H1 (cell line): ENCODE measurements at regions not wholly inside any gene's neighbourhood (a gene's known extent, or its start where the extent isn't known, plus 50 kb on each side); places are given as distances from the start of the nearest gene placed in this dataset.

ENCODE experiments used
- FOSL1 ChIP-seq: IDR thresholded peaks from 2 replicates; pipeline ENCODE4 v1.6.1; 2011; ENCODE audit warnings: mild to moderate bottlenecking, low read depth, low read length, moderate library complexity; ENCODE audit not compliant: insufficient read depth
- KDM1A ChIP-seq: fragments of 200-600, 300-600 bp; sonication (generic); IDR thresholded peaks from 2 replicates; pipeline ENCODE4 v1.7.1; 2016; ENCODE audit warnings: mild to moderate bottlenecking, low read length, borderline replicate concordance
- RAD21 ChIP-seq, 2 experiments: IDR thresholded peaks in 1 of 2; conservative IDR thresholded peaks in 1 of 2; 2 replicates each; pipeline ENCODE4 v1.6.1; 2011; ENCODE audit warnings: low read depth in 2 of 2, low read length in 2 of 2, improper control_type of control experiment in 1 of 2, inconsistent platforms in 1 of 2, mild to moderate bottlenecking in 1 of 2, moderate library complexity in 1 of 2
- SUZ12 ChIP-seq: fragments of 200-600 bp; sonication (generic); IDR thresholded peaks from 2 replicates; pipeline ENCODE4 v1.6.1; 2012; ENCODE audit warnings: mild to moderate bottlenecking, inconsistent platforms, low read length, moderate library complexity, mixed read lengths

DNA sequence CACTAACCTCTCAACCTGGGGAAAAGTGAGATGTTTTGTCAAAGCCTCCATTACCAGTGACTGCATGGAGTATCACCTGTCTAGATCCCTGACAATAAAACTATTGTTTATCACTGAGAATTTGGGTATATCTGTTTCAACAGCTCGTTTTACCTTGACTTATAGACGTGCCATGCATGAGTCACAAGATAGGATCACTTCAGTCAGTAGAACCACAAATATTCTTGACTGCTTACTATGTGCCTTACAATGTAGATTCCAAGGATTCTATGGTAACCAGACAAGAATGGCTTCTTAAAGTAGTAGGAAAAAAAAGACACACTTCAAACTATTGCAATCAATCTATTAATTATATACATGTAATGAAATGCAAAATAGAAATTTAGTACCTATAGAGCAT is 55.7 kb upstream of the GRM7 start:
- TF ChIP-seq RAD21 (IDR thresholded peaks at IDR 0.05 in 1 of 2, conservative IDR thresholded peaks at IDR 0.05 in 1 of 2; ENCODE audit: low read depth in 2 of 2, low read length in 2 of 2), result no peak
- TF ChIP-seq SUZ12, result no peak
- TF ChIP-seq KDM1A, result no peak
- no peak for TF ChIP-seq FOSL1
